ENCODE measurements at regions not wholly inside any gene's neighbourhood (a gene's known extent, or its start where the extent isn't known, plus 50 kb on each side); places are given as distances from the start of the nearest gene placed in this dataset.

DNA sequence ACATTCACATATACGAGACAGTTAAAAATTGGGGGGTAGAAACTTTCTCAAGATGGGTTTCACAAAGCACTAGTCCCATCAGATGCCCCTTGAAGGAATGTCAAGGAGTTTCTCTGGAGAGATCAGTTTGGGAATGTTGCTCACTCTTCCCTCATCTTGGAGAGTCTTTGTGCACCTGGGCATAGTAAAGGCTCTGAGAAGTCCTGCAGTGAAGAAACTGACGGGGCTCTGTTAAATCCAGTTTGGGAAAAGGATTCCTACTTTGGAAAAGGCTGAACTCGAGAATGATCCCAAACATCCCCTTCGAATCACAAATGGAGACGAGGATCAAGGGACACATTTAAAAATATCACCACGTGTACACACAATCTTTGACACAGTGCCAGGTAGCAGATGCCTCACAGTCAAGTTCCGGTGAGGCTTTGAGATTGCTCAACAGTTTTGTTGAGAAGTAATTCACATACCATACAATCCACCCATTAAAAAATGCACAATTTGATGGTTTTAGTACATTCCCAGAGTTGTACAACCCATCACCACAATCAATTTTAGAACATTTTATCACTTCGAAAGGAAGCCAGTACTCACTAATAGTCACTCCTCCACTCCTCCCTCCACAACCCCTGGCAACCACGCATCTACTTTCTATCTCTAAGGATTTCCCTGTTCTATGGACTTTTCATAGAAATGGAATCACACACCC lies 203.4 kb upstream of the FOXF1 start:
- no peak for DNase-seq

DNA sequence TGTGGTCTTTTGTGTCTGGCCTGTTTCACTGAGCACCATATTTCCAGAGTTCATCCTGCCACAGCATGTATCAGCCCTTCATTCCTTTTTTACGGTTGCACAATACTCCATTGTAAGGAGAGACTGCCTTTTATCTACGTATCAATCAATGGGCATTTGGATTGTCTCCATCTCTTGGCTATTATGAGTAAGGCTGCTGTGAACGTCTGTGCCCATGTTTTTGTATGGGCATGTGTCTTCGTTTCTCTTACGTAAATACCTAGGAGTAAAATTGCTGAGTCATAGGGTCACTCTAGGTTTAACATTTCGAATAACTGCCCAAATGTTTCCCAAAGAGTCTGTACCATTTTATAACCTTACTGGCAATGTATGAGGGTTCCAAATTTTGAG lies 202.8 kb upstream of the FOXF1 start:
- DNase-seq = no peak

DNA sequence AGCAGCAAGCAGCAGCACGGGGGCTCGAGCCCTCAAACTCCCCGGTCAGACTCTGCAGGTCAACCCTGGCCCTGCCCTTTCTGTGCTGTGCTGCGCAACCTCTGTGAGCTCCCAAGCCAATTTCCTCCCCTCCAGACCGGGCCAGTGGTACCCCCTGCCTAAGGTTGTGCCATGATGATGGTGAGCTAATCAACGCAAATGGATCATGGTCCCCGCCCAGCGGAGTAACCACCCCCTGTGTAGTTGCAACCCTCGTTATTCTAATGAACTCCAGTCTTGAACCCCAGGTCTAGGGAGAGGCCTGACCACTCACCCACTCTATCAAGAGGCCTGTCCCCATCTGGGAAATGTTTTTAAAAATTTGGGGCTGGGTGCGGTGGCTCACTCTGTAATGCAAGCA lies 201.8 kb upstream of the FOXF1 start:
- DNase-seq = no peak

DNA sequence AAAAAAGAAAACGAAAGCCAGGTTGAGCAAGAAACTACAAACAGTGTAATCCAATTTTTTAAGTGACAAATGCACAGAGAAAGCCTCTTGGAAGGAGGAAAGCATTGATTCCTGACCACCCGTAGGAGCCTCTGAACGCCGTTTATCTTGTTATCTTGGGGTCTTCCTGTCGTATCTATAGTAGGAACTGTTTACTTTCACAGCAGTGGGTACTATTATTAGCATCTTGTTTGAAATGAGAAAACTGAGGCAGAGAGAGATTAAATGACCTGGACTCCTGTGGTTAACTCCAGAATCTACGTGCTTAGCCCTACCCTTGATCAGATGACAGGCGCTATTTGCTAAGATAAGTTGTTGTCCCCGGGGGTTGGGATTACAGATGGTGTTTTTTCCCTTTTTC lies 196.7 kb upstream of the FOXF1 start:
- DNase-seq = no peak

DNA sequence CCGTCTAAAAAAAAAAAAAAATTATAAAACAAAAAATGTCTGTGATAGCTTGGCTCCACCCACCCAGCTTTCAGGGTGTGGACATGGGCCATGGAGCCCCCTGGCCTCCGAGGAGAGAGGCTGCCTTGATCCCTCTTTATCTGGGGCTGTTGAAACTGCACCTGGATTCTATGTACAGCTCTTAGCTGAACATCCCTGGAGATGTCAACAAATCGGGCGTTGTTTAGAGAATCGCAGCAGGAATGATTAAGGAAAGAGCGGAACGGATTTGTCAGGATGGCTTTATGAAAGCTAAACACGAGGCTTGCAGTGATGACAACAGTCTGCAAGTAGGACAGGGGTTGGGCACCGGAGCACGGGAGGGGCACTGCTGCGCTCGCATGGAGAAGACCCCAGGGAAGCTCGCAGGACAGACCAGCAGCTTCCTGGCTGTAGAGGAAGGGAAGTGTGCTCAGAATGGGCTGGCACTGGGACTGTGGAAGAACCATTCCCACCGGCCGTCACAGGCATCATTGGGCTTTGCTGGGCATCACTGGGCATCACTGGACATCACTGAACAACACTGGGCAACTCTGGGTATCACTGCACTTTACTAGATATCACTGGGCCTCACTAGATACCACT lies 195.8 kb upstream of the FOXF1 start:
- no peak for DNase-seq

DNA sequence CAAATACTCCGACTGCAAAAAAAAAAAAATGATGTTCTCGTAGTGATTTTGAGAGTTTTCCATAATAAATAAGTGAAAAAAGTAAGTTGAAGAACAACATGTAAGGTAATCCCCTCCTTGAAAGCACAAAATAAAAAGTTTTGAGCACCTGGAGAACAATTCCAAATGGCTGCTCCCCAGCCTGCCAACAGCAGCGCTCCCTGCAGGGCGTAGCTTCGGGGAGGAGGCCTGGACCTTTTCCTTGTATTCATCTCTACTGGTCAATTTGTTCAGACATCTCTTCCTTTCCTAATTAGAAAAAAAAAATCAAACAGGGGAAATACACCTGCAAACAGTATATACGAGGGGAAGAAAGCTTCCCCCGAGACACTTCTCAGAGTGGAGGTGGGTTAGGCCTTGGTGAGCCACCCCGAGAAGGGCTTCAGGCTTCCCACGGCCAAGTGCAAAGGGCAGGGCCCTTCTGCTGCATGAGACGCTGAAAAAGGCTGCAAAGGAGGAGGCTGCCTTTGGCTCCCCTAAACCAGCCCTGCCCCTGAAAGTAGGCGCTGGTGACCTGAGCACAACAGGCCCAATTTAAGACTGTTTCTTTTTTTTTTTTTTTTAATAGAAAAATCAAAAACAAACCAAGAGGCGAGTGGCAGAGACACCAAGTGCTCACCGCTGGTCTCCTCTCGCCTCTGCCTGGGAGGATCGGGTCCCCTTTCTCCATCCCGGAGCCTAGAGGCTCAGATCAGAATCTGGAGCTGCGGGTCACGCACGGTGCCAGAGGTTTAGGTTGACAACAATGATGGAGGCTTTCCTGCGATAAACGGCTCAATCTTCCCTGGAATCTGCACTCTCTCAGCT lies 193.1 kb upstream of the FOXF1 start:
- no peak for DNase-seq

DNA sequence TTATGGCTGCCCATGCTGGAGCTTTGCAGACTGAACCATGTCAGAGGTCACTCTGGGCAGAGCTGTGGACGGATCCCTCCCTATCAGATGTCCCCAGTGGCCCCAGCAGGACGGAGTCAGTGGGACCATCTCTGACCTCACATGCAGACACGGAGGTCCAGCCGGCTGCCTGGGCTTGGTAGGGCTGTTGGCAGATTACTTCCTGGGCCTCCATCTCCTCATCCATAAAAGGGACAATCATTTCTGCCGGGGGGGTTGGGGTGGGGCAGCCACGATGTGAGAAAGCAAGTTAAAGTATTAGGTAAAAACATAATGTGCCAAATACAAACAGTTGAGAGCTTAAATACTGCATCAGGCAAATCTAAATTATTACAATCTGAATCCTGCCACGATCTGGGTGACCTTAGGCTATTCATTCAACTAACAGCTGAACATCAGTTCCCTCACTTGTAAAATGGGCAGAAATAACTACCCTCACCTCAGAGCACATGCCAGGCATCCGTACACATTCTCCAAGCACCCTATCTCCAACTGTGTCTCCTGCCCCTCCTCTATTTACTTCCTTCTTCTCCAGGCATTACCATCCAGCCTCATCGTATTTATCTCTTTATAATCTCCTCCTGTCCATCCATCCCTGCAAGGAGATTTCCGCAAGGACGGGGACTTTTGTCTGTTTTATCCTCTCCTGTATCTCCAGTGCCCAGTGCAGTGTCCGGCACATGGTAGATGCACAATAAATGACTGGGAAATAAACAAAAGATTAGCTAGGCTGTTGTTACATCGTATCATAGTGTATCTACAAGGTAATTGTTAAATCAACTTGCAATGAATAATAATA lies 192.3 kb upstream of the FOXF1 start:
- no peak for DNase-seq

DNA sequence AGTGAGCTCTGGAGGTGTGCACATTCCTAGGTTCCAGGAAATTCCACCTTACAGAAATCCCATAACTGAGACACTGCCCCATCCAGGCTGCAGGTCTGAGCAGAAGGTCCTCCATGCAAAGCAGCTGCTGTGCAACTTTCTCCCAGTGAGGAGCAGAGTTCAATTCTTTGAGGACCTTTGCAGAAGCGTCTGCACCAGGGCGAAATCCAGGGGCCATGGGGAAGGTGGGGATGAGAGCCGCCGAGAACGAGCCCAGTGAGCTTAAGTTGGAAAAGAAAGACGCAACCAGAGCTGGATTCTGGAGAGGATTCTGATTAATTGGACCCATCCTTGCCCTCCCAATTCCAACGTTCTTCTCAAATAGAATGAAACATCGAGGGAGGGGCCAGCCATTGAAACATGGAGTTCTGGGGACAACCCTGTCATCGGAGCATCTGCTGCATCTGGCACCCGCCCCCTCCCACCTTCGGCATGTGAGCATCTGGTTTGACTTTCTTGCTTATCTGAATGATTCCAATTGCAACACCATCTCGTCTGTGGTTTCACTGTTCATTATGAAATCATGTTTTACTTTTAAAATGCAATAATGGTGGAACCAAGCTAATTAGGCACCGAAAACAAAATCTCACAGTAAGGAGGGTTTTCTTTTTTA lies 190.6 kb upstream of the FOXF1 start:
- DNase-seq = no peak

DNA sequence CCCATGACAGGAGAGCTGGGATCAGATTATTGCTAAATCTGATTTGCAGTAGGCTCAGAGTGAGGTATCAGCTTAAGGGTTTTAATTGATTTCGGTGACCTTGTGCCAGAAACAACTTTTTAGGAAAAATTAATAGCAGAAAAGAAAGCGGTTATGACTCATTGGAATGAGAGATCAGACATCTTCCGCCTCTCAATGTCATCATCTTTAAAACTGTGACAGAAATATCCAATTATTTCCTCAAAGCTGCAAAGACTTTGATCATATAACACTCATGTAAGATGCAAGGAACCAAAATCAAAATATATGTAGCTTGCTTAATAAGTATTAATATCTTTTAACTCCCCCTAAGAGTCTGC lies 190.1 kb upstream of the FOXF1 start:
- no peak for DNase-seq

DNA sequence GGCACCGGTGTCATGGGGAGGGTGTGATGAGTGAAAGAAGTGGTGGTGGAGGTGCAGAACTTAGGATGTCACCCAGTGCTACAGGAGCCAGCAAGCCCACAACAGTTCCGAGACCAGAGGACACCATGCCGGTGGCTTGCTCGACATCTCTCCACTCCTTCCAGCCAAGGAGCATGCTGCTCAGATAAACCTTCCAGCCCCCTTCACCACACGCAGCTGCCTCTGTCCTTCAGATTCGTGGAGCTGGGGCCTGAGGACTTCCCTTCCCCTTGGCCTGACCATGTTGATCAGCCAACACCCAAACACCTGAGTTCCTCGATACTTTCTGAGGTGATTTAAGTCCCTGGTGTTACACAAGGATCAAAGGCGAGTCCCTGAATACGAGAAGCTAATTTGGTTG lies 188.8 kb upstream of the FOXF1 start:
- DNase-seq = no peak

DNA sequence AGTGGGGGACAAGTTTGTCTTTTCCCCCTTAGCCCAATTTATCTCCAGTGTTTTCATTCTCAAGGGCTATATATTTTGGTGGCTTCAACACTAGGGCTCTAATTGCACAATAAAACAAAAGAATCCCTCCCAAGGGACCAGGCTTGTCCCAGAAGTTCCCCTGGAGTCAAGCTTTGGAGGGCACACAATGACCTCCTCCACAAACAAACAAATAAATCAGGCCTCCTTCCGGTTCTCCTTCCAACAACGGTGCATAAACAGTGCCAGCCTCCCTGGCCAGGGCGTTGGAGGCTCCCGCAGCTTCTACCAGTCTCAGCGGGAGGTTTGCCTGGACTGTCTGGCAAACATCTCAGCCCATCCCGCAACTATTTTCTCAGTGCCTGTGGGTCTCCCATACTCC lies 188.0 kb upstream of the FOXF1 start:
- DNase-seq = no peak

DNA sequence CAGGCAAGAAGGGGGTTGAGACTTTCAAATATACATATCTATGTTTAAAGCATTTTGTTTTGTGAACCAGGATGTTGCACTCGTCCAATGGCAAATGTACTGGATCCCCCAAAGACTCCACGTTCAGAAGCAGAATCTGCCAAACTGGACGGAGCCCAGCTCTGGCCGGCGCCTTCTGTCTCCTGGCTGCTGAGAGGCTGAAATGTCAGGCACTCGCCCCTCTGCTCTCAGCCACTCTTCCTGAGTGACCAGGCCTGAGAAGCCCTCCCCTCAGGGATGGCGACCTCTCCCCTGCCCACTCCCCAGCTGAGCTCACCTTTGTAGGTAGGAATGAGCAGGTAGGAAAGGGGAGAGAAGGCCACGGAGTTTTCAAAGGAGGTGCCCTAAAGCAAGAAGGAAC lies 187.5 kb upstream of the FOXF1 start:
- no peak for DNase-seq

DNA sequence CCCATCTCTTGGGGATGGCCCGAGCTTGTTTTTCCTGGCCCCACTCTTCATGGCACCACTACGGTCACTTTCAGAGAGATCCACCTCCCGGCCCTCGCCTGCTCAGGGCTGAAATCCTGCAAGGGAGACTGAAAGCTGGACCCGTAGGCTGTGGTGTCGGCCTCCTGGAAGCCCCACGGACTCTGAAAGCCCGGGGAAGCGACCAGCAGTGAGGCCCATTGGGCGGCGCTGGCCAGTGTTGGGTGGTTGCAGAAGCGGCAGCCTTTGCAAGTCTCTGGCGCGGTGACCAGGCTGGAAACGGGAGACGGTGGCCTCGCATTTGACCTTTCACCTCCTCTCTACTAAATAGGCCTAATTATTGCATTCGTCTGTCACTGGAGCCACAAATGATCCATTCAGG lies 186.0 kb upstream of the FOXF1 start:
- no peak for DNase-seq

DNA sequence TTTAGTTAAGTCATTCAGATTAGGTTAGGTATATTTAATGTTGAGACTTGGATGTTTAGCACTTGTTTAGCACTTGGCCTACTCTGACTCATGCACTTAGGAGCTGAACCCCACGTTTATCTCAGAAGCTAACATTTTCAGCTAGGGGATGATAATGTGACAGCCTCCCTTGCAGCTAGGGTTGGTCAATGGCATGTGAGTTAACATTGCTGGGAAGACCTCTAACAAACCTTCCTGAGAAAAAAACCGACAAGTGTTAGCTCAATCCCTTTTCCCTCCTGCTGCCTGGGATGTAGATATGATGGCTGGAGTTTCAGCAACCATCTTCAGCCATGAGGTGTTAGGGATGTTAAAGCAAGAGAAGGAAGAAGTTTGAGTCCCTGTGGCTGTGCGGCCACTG lies 185.0 kb upstream of the FOXF1 start:
- DNase-seq = no peak

DNA sequence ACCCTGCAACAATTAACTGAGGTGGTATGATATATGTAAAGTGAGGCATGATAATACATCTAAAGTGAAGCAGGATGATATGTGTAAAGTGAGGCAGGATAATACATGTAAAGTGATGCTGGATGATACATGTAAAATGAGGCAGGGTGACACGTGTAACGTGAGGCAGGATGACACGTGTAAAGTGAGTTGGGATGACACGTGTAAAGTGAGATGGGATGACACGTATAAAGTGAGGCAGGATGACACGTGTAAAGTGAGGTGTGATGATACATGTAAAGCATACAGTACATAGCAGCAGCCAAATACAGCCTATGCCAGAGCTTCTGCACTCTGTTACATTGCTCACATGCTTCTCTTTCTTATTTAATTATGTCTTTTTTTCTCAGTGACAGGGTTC lies 184.4 kb upstream of the FOXF1 start:
- DNase-seq = no peak

DNA sequence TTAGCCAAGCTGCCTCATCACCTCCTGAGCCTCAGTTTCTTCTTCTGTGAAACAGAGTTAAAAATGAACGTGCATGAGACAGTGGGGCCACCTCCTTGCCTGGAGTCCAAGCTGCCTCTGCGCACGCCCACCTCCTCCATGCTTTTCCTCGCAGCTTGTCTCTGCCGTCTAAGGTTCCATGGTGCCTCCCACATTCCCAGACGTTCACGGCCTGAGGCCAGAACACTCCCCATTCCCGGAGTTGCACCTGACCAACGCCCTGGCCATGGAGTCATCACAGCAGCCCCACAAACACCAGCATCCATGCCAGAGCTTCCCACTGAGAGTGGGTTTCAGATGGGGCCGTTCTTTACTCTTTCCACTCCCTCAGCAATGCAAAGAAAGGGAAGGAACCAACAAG lies 183.0 kb upstream of the FOXF1 start:
- DNase-seq = no peak

DNA sequence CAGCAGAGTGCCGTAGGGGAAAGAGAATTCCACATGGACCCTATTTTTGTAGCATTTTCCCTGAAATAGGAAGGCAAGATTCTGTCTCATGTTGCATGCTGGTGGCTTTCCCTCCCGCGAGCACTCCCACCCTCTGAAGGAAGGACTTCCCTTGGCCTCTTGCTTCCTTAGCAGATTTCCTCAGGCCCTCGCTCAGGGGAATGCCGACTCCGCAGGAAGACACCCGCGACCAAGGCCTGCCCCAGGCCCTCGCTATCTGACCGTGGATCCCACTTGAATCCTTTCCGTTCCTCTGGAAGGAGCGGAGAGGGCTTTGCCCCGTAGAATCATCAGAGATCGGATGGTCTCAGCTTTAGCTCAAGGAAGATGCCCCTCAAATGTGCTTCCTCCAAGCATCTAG lies 179.4 kb upstream of the FOXF1 start:
- DNase-seq = no peak

DNA sequence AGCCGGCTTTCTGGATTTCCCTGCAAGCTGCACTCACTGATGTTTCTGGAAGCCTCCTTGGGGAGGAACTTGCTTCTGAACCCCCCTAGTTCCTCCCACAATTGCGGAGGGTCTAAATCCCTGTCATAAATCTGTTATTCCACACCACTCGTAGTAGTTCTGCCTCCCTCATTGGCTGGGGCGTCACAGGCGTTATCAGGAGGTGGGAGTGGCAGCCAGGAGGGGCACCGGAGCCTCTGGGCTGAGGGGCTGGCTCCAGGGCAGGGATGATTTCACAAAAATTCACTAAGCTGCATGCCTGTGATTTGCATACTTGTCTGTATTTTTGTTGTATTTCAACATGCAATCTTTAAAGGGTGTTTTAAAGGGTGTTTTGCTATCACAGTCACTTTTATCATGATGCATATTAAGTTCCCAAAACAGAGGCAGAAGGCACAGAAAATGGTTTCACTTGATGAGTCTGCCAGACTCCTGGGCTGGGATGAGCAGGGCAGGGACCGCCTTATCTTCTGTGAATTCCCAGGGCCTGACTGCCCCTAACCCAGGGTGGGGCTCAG lies 176.2 kb upstream of the FOXF1 start:
- no peak for DNase-seq

DNA sequence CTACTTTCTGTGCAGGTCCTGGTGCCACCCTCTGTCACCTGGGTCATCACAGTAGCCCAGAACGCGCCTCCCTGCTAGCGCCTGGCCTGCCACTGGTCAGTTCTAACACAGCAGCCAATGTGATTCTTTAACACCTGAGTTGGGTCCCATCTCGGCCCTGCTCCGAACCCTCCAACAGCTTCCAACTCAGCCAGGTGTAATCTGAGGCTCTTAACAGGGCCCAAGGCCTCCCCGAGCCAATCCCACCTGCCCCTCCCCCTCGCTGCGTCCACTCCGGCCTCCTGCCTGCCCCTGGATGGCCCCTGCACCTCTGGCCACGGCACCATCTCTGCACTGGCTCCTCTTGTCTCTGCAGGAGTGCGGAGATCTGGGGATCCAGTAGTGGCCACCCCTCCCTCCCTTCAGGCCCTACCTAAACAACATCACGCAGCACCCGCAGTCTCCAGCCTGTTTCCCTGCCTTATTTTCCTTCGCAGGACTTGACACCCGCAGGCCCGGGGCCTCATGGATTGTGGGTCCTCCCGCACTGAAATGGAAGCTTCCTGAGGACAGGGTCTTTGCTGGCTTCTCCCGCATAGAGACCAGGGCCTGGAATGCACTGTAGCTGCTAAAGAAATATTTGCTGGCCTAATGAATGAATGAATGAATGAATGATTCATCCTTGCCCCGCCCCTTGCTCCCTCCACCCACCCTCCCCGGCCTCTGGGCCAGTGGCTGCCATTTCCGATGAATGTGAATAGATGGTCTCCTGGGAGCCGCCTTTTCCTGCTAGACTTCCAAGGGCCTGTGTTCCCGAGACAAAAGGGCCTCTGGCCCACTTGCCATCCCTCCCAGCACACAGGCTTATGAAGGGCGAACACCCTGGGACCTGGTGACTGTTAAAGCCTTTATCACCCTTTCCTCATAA lies 174.8 kb upstream of the FOXF1 start:
- no peak for DNase-seq

DNA sequence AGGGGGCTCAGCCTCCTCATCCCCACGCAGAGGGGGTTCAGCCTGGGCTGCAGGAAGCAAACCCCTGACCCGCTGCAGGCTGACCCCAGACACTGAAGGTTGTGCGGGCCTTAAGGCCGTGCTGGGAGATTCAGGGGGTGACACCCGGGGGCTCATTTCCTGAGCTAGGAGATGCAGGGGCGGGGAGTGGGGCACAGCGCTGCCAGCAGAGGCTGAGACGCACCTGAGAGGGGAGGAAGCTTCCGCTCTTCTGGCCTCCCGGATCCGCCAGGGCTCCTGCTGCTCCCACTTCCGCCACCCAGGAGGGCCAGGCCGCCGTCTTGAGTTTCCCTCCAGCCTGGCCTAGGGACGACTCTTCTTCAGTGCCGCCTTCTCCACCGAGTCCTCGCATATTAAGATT lies 173.2 kb upstream of the FOXF1 start:
- no peak for DNase-seq

All from NCI-H2029 treated with DMSO at 0.1 percent for 48 hours (cell line).